ENCODE measurements at regions not wholly inside any gene's neighbourhood (a gene's known extent, or its start where the extent isn't known, plus 50 kb on each side); places are given as distances from the start of the nearest gene placed in this dataset.

GRCh38 chr16:81158964-81159363 lies 62.8 kb upstream of the GCSH start:
- TF ChIP-seq CEBPB (IDR thresholded peaks at IDR 0.05) = no peak
- TF ChIP-seq NFIC (IDR thresholded peaks at IDR 0.05) = no peak
- TF ChIP-seq YY1 (IDR thresholded peaks at IDR 0.05; ENCODE audit: low read depth) = no peak
- no peak for TF ChIP-seq TAF1 (IDR thresholded peaks at IDR 0.05; ENCODE audit: low read depth)
- TF ChIP-seq, protein P1, sequence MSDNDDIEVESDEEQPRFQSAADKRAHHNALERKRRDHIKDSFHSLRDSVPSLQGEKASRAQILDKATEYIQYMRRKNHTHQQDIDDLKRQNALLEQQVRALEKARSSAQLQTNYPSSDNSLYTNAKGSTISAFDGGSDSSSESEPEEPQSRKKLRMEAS (IDR thresholded peaks at IDR 0.05) = no peak
- TF ChIP-seq EGR1 (IDR thresholded peaks at IDR 0.05) = no peak
- no peak for TF ChIP-seq USF1 (IDR thresholded peaks at IDR 0.05)
- no peak for TF ChIP-seq REST (IDR thresholded peaks at IDR 0.05; ENCODE audit: low read depth)
- TF ChIP-seq EP300 (IDR thresholded peaks at IDR 0.05; ENCODE audit: borderline replicate concordance) = no peak
